ENCODE measurements at regions not wholly inside any gene's neighbourhood (a gene's known extent, or its start where the extent isn't known, plus 50 kb on each side); places are given as distances from the start of the nearest gene placed in this dataset.

GRCh38 chr18:51510020-51510419, 312.5 kb upstream of the MEX3C start:
- TF ChIP-seq POLR2A (IDR thresholded peaks at IDR 0.05) (no peak), EP300 (IDR thresholded peaks at IDR 0.05) (no peak), POLR2AphosphoS5 (IDR thresholded peaks at IDR 0.05) (no peak)
- TF ChIP-seq, protein P1, sequence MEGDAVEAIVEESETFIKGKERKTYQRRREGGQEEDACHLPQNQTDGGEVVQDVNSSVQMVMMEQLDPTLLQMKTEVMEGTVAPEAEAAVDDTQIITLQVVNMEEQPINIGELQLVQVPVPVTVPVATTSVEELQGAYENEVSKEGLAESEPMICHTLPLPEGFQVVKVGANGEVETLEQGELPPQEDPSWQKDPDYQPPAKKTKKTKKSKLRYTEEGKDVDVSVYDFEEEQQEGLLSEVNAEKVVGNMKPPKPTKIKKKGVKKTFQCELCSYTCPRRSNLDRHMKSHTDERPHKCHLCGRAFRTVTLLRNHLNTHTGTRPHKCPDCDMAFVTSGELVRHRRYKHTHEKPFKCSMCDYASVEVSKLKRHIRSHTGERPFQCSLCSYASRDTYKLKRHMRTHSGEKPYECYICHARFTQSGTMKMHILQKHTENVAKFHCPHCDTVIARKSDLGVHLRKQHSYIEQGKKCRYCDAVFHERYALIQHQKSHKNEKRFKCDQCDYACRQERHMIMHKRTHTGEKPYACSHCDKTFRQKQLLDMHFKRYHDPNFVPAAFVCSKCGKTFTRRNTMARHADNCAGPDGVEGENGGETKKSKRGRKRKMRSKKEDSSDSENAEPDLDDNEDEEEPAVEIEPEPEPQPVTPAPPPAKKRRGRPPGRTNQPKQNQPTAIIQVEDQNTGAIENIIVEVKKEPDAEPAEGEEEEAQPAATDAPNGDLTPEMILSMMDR (IDR thresholded peaks at IDR 0.05) = no peak

Measured in stomach (tissue), 4 donors.